Germinal center (tissue), 1 donor: ENCODE measurements at regions not wholly inside any gene's neighbourhood (a gene's known extent, or its start where the extent isn't known, plus 50 kb on each side); places are given as distances from the start of the nearest gene placed in this dataset.

Experiments used
- DNase-seq: peaks from one replicate; pipeline ENCODE4 v3.0.0; 2012; ENCODE audit warnings: mixed read lengths, low spot score

GRCh38 chr9:108103046-108103693, 613.6 kb upstream of the KLF4 start:
- DNase-seq: no peak

GRCh38 chr9:108101410-108101809, 611.8 kb upstream of the KLF4 start:
- DNase-seq: no peak

GRCh38 chr9:108100571-108100970, 611.0 kb upstream of the KLF4 start:
- no peak for DNase-seq

GRCh38 chr9:108099854-108100253, 610.3 kb upstream of the KLF4 start:
- DNase-seq: no peak

DNA sequence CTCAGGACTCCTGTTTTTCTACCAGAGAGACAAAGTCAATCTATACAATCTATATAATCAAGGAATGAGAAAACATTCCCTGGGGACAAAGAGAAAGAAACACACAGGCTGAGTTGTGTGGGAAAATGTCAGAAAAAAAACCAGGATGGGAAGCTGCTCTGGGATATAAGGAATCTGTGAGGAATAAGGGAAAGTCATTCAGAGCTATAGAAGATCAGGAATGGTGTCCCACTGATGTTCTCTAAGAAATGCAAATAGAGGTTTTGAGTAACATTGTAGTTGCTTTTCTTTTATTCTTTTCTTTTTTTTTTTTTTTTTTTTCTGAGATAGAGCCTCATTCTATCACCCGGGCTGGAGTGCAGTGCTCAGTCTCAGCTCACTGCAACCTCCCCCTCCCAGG, 605.9 kb upstream of the KLF4 start:
- DNase-seq: no peak

- no peak for DNase-seq
Observed at GRCh38 chr9:108094676-108094993, 605.1 kb upstream of the KLF4 start.

DNA sequence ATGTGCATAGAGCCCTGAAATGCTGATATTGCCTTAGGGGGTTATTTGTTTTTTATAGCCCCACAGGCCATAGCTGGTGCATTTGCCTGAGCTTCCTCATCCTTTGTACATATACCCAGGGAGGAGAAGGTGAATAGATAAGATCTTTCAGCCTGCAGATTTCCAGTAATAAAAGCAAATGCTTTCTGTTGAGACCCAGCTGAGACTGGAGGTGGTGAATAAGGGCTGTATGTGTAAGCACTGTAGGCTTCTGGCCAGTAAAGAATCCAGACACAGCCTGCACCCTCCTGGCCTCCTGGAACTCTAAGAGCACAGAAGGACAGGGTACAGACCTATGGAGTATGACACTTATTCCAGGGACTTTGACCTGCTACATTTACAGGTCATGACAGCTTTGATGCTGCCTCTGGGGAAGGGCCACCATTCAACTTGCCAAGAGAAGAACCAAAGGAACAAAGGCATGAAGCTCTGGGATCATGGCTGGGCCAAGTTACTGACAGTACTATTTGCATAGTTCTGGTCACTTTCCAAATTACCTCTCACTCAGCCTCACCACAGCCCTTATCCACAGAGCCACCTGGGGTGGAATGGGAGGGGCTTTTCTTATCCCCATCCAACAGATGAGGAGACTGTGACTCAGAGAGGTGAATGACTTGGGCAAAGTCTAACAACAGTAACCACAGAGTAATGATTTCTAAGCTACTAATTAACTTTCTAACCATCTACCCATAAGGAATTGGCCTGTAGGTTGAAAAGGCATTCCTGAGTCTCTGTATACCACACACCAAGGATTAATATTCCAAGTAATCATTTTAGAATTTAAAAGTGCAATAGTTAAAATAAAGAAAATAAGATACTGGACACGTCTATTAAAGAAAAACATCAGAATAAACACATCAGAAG, 604.5 kb upstream of the KLF4 start:
- DNase-seq: no peak

- no peak for DNase-seq
Observed at GRCh38 chr9:108088916-108089315, 599.3 kb upstream of the KLF4 start.

GRCh38 chr9:108087781-108088180, 598.2 kb upstream of the KLF4 start:
- DNase-seq: no peak

DNA sequence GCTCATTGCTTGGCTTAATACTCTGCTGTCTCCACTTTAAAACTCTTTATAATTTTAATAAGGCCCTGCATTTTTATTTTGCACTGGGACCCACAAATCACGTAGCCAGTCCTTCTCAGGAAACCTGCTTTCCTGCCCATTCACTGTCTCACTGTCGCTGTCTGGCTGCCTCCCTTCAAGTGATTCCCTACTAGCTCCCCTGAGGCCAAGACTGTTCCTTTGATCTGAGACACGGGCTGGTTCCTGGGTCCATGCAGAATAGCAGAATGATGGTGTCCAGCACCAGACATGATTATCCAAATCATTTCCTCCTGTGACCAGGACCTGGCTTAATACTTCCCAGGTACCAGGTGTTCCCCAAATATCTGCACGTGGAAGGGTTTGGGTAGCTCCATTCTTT, 597.1 kb upstream of the KLF4 start:
- DNase-seq: no peak

DNA sequence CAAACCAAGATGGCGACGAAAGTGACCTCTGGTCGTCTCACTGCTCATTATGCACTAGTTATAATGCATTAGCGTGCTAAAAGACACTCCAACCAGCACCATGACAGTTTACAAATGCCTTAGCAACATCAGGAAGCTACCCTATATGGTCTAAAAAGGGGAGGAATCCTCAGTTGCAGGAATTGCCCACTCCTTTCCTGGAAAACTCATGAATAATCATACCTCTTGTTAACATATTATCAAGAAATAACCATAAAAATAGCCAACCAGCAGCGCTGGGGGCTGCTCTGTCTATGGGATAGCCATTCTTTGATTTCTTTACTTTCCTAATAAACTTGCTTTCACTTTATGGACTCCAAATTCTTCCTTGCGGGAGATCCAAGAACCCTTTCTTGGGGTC, 595.7 kb upstream of the KLF4 start:
- DNase-seq: no peak

- no peak for DNase-seq
Observed at GRCh38 chr9:108083796-108084352, 594.3 kb upstream of the KLF4 start.

DNA sequence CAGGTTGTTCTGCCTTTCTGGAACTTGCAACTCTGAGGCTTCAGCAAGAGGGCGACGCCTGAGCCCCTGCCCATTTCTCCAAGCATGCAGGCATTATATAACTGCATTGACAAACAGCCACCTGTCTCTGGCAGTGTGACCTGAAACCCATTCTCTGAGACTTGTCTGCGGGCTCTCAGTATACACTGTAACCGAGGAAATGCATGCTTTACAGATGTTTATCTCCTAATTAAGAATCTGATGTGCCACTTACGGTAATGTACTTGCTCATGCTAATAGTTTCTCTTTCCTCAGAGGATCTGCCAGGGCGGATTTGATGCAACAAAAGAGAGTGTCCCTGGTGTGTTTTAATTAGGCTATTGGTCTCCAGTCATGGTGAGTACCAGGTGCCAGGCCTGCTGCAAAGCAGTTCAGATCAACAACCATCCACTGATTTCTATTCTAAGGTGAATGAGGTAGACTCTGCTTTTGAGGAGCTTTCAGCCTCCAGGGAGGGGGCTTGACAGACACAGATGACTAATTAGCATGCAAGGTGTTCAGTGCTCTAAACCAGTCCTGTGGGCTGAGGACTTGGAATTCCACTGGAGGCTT, 593.7 kb upstream of the KLF4 start:
- DNase-seq: no peak

DNA sequence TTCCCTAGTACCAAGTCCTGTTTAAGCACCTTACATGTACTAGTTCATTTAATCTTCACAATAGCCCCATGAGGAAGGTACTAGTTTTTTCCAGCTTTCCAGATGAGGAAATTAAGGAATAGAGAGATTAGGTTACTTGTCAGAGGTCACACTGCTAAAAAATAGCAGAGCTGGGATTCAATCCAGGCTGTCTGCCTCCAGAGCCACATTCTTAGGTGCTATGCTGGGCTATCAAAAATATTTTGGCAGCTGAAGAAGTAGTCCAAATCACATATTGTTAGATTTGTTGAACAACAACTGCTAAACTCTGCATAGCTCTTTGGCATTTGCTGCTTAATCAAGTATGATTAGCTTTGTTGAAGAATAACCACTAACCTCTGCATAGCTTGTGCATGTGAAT, 591.5 kb upstream of the KLF4 start:
- no peak for DNase-seq

DNA sequence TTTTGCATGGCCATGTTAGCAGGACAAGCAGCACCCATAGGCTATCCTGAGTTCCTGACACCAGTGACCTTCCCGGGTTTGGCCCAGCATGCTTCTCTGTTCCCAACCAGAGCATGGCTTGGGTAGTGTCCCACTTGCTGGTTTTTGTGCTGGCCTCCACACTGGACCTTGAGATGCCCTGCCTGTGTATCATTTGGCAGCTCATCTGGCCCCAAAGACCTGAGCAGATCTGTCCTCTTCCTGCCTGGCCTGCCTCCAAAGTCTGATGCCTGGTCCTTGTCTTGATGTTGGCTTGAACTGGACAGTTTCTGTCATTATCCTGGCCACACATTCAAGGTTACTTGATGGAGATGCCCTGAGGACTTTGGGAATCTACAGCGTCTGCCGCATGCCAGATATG, 590.7 kb upstream of the KLF4 start:
- DNase-seq: no peak

DNA sequence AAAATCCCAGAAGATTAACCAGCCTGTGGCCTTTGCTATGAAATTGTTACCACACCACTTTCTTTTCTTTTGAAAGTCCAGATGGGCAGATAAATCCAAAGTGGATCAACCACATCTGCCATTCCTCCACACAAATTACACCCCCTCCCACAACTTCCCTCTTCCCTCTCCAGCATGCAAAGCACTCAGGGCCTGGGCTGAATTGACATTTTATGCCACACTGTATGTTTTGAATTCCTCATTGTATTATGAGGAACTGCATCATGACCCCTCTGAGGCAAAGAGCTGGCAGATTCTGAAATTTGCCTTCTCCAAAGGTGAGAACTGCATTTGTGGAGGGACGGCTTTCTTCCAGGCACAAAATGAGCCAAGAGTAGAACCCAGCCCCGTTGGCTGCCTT, 589.2 kb upstream of the KLF4 start:
- DNase-seq: no peak

DNA sequence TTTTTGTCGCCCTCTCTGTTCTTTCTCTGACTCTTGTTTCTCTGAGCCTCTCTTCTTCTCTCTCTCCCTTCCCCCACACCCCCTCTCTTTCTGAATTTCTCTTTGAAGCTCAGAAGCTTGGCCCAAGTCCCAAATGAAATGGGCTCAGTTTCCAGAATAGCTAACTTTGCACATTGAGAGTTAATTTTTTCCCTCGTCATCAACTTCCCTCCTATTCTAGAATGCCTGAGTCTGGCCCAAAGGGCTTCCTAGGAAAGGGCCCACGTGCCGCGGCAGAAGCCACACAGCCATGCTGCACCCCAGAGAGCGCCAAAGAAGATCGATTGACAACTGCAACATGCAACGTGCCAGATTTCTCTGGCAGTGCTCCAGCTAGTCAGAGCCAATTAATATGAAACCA, 588.8 kb upstream of the KLF4 start:
- no peak for DNase-seq

DNA sequence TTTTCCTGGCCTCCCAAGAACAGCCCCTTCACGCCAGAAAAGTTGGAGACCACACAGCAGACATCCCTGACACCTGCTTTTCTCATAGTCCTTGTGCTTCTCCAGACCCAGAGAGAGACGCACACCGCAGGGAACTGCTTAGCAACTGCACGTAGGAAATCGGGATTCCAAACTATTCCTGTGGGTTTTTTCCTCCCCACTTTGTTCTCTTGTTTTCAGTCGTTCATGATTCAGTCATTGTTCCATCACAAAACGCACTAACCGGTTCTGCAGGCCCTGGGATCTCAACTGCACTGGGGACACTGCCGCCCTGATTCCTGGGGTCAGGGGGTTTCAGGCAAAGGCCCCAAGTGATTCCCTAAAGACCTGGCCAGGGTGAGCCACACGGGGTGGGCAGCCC, 588.0 kb upstream of the KLF4 start:
- DNase-seq: no peak

- no peak for DNase-seq
Observed at GRCh38 chr9:108074900-108075299, 585.3 kb upstream of the KLF4 start.

DNA sequence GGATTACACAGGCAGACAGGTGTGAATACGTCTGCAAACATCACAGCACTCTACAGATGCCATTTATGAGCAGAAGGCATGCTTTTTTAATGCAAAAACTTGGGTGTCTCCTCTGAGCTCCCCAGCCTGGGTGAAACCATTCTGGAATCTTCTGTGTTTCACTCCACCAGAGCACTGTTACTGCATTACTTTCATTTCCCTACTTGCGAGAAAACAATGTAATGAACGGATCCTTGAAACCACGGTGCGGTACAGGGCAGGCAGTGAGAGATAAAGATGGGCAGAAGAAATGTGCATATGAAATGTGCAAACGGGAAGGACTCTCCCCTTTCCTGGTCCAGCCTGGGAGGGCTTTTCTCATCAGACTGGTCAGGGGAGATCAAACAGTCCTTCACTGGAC, 584.3 kb upstream of the KLF4 start:
- DNase-seq: no peak

DNA sequence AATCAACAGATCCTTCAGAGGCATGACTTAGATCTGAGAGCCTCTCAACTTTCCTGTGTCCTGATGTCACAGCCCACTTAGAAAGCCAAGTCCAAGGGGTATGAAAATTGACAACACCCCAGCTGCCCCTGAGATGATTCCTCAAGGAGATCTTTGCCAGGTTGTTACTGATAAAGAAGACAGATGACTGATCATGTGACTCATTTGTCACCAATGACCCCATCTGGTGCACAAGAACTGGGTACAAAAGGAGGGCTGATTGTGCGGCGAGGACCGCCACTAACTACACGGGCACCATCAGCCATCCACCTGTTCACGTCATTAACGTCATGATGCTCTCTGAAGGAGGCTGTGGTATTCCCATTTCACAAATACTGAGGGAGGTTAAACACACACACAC, 583.2 kb upstream of the KLF4 start:
- DNase-seq: no peak

DNA sequence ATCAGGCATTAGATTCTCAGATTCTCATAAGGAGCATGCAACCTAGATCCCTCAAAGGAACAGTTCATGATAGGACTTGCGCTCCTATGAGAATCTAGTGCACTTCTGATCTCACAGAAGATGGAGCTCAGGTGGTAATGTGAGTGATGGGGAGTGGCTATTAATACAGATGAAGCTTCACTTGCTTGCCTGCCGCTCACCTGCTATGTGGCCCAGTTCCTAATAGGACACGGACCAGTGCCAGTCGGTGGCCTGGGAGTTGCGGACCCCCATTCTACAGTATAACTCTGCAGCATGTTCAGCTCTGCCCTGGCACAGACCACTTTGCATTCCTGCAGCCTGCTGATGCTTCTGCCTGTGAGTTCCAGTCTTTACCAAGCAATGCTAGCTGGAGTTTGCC, 581.3 kb upstream of the KLF4 start:
- no peak for DNase-seq

GRCh38 chr9:108069991-108070390, 580.4 kb upstream of the KLF4 start:
- no peak for DNase-seq
